GM18502 (cell line): ENCODE measurements at regions not wholly inside any gene's neighbourhood (a gene's known extent, or its start where the extent isn't known, plus 50 kb on each side); places are given as distances from the start of the nearest gene placed in this dataset.
"Not testable (repeated sequence)": the region's sequence is repeated elsewhere in the genome, so short reads cannot be mapped to it uniquely, and the experiment has no call there.

Experiments used
- ATAC-seq: cut with Tn5 transposase; IDR thresholded peaks from one replicate; pipeline ENCODE4 v1.9.1; 2021; ENCODE audit warnings: mild to moderate bottlenecking; ENCODE audit not compliant: unreplicated experiment, poor library complexity

DNA sequence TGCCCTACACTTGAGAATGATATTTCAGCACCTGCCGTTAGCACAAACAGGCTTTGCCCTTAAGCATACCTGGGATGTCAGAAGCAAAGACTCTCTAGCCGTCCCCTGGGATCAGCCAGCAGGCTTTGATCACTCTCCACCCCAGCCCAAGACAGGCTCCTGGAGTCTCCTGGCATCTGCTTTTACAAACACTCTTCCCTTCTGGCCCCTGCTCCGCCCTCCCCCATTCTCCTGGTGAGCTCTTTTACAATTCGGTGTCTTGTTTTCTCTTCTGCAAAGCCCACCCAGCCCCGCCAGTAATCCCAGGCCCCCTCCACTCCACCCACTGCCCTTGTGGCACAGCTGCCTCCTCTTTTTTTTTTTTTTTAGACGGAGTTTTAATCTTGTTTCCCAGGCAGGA, 50.4 kb downstream of the KATNIP start:
- no peak for ATAC-seq

DNA sequence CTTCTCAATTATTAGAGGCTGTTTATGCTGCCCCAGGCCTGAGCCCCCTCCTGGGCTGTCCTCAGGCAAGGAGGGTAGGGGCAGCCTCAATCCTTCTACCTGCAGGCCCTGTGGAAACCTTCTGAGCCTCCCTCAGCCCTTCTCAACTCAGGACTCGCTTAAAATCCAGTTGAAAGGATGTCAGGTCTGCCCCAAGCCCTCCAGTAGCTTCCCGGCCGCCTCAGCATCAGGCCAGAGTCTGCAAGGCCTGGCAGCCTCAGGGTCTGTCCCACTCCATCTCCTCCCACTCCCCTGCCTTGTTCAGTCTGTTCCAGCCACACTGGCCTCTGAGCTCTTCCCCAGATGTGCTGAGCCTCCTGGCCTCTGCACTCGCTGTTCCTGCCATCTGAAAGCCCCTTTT, 52.2 kb downstream of the KATNIP start:
- ATAC-seq: no peak

DNA sequence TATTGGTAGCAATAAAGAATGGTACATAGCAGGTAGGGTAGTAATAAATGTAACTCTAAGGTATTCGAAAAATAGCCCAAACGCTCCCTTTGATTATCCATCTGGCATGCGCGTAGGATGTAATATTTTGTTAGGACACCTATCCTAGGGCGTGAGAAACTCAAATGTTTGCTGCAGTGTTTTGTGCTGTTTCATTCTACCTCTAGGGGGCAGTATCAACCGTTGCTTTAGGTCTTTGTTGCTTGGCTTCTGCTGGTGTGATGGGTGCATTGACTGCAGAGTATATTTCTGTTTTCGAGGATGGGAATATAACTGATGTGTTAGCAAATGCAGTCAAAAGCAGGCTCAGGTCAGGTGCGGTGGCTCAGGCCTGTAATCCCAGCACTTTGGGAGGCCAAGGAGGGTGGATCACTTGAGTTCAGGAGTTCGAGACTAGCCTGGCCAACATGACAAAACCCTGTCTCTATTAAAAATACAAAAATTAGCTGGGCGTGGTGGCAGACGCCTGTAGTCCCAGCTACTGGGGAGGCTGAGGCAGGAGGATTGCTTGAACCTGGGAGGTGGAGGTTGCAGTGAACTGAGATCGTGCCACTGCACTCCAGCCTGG, 55.7 kb downstream of the KATNIP start:
- not testable (repeated sequence) for ATAC-seq

DNA sequence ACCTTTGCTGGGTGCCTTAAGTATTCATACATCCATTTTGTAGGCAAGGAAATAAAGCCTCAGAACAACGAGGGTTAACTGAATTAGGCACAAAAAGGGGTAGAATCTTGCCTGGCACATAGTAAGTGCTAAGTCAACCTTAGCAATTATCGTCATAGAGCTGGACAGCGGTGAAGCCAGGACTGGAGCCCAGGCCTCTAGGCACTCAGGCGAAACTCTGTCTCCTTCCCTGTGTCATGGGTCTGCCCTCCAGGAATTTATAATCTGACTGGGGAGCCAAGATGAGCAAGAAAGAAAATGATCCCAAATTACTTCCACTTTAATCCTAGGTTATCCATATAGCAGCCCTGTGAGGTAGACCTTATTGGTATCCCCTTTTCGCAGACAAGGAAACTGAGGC, 61.4 kb downstream of the KATNIP start:
- no peak for ATAC-seq

DNA sequence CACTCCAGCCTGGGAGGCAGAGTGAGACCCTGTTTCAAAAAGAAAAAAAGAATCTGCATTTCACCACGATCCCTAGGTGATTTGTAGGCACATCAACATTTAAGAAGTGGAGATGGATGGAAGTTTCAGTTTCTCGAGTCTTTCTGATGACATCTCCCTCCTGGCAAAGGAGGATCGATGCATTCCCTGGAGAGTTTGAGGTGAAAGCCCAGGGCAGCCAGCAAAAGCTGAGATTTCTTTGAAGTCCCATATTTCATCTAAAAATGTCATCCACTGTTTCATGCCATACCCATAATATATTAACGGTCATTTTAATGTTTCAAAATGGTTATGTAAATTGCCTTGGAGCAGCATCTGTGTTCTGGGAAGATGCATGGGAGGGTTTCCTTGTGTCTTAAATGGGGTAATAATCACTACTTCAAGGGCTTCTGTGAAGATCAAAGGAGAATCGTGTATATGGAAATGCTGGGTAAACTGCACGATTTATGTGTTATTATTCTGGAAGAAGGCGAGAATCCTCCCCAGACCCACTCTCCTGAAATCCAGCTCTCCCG, 63.4 kb downstream of the KATNIP start:
- ATAC-seq: no peak

DNA sequence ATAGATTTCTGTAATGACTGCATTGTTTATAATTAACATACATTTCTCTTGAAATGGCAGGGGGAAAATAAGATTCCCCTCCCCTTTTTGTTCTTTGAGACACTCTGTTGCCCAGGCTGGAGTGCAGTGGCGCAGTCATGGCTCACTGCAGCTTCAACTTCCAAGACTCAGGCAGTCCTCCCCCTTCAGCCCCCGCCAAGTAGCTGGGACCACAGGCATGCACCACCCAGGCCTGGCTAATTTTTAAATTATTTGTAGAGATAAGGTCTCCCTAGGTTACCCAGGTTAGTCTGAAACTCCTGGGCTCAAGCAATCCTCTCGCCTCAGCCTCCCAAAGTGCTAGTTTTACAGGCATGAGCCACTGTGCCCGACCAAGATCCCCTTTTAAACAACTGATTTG, 67.7 kb downstream of the KATNIP start:
- ATAC-seq: no peak

DNA sequence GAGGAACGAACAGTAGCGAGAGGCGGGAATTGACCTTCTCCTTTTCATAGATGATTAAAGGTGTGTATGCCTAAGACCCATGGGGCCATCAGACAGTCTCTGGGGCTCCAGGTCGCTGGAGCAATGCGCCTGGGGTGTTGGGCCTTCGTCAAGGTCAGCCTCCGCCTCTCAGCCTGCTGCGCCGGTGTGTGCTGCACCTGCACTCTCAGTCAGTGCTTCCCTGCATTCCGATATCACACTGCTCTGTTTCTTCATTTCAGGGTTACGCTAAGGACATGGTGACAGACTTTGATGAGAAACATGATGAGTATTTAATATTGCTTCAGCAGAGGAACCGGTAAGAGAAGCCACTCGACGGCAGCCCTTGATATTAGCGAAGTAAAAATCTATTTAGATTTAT, 68.2 kb downstream of the KATNIP start:
- no peak for ATAC-seq

DNA sequence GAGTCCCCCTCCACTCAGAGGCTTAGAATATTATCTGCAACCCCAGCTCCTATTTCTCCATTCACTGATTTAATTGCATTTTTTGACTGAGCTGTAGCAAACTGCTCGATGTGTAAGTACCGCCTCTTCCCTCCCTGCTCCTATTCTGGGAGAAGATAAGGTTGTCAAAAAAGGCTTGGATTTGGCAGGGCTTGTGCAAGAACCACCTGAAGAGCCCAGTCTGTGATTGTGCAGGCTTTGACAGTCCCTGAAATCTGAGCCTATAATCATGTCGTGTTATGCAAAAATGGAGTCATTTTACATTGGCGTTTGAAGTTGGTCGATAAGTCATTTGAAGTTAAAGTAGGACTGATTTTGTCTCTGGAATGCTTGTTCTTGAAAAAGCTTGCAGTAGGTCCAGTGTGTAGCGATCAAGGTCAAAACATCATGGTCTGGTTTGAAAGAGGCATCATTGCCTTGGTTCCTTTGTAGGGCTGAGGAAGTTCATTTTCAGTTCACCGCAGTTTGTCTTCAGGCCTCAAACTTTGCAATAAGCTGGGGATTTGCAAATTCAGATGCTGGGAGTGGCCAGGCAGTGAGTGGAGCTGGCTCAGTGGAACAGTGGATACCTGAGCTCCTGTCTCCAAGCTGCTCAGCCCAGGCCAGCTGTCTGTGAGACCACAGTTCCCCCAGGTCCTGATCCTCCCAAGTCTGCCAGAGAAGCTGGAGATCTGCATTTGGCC, 68.8 kb downstream of the KATNIP start:
- ATAC-seq: no peak

DNA sequence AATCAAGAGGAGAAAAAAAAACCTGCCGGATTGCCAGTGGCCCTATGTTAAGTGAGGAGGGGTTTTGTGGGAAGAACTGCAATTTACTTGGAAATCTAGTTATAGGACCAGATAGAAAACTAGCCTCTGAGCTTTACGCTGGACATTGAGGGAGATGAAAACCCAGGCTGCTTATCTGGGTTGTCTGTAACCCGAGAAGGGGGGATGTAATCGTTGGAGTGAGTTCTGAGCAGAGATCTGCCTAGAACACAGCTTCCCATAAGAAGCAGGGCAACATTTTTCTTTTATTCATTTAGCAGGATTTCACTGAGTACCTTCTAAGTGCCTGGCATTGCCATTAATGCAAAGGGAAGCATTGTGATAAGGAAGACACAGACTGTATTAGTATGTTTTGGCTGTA, 70.6 kb downstream of the KATNIP start:
- no peak for ATAC-seq

DNA sequence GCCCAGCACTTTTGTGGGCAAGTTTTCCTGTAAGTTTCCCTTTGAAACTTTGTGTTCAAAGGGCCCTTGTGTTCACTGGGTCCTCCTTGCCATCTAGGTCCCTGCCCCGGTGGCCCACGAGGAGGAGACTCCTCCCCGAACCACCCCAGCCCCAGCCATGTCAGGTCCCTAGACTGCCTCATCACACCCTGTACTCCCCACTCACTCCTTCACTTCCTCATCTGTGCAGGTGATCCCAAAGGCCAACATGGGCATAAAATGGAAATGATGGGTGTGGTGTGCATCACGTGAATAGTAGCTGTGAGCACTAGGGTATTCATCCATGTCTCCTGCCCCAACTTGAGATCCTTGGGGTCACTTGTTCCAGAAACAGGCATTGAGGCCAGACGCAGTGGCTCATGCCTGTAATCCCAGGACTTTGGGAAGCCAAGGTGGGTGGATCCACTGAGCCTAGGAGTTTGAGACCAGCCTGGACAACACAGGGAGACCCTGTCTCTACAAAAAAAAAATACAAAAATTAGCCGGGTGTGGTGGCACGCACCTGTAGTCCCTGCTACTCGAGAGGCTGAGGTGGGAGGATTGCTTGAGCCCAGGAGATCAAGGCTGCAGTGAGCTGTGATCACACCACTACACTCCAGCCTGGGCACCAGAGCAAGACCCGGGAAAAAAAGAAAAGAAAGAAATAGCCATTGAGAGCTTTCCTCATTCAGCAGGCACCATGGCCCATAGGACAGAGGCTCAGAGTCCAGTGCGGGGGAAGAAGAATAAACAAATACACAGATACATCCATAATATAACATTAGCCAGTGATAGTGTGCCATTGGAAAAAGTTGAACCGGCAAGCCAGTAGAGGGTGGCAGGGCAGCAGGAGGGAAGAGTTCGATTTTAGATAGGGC, 74.5 kb downstream of the KATNIP start:
- ATAC-seq: no peak

DNA sequence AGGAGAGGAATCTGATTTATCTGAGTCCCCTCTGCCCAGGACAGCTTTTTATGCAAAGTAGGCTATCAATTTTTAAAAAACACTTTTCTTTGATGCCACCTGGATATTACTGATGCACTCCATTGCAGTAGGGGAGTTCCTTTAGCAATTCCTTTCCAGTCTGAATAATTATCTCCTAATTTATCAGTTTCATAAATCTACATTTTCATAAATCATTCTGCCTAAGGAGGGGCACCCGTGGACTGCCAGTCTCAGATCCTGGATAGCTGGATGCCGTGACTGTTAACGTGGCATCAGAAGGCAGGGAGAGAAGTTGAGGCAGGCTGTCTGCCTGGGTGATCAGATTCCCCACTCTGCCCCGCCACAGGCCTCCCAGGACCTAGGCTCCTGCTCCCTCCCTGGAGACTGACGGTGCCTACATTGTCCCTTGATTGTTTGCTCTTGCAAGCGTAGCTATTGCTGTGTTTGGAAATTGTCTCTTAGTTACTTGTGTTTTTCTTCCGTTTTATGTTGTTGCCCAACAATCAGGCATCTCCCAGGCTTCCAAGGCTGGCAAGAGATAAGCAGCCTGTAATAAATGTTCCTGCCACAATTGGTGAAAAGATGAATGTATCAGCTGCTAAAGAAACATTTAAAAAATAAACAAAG, 75.2 kb downstream of the KATNIP start:
- no peak for ATAC-seq

DNA sequence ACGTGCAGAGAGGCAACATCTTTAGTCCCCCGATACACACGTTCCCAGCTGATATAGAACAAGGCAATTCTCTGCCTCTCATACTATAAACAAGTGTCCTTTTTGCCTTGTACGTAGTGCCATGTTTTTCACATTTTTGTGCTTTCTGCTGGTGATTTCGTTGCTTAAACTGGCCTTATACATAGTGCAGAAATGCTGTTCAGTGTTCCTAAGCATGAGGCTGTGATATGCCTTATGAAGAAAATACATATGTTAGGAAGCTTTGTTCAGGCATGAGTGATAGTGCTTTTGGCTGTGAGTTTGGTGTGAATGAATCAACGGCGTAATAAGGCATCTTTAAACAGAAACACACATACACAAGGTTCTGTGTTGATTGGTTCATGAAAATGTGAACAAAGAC, 77.2 kb downstream of the KATNIP start:
- no peak for ATAC-seq

DNA sequence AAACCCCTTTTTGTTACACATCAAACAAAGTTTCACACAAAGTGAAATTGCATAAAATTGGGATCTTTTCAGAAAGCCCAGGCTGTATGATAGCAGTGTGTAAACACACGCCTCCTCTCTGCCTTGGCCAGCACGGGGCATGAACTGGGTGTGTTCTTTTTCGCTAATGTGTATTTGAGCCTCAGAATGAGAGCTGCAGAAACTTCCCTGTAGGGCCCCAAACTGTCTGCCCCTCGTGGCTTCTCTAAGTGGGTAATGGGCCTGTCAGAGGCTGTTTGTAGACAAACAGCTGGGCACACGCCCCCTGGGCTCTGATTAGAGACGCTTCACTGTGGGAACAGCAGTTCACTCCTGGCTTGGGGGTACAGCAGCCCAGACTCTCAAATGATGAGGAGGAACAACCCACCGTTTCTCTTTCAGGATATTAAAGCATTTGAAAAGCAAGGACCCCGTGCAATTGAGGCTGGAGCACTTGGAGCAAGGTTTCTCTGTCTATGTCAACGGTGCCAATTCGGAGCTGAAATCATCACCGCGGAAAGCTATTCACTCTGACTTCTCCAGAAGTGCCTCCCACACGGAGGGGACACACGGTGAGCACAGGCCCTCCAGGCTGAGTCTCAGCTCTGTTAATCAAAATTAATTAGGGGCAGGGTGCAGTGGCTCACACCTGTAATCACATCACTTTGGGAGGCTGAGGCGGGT, 78.4 kb downstream of the KATNIP start:
- no peak for ATAC-seq

DNA sequence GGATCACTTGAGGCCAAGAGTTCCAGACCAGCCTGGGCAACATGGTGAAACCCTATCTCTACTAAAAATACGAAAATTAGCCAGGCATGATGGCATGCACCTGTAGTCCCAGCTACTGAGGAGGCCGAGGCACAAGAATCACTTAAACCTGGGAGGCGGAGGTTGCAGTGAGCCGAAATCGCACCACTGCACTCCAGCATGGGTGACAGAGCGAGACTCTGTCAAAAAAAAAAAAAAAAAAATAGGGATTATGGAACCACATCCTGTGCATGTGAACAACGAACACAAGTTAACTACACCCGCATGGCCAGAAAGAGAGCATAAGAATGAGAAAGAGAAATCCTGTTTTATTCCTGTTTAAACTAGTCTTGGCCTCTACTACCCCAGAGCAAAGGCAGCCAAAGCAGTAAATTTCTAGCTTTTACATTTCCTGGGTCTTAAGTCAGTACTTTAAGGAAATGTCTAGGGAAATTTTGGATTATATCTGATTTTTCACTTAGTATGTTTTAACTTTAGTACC, 79.1 kb downstream of the KATNIP start:
- ATAC-seq: not testable (repeated sequence)

DNA sequence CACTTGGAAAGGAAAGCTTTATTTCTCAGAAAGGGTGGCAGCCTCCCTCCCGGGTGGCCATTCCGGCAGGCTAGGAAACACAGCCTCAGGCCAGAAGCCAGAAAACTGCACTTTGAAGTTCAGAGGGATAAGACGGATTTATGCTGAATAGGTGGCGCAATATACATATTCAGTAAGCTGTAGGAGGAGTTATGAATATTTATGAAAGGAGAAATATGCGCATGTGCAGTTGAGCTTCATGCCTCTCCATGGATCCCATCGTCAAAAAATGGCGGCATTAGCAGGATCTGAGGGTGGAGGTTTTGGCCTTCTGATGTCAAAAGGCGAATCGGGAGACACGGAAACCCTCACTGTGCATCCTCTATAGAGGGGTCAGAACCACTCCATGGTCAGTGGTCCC, 82.3 kb downstream of the KATNIP start:
- no peak for ATAC-seq

DNA sequence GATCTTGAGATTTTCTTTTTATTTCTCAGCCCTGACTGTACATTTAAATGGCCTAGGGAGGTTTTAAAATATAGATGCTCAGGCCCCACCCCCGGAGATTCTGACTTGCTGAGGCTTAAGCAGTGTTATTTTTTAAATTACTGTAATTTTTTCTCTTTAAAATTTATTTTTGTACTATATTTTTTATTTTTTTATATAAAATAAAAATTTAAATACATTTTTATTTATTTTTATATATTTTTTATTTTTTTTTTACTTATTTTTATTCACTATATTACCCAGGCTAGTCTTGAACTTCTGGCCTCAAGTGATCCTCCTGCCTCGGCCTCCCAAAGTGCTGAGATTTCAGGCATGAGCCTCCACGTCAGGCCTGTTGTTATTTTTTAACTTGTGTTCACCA, 83.3 kb downstream of the KATNIP start:
- no peak for ATAC-seq

DNA sequence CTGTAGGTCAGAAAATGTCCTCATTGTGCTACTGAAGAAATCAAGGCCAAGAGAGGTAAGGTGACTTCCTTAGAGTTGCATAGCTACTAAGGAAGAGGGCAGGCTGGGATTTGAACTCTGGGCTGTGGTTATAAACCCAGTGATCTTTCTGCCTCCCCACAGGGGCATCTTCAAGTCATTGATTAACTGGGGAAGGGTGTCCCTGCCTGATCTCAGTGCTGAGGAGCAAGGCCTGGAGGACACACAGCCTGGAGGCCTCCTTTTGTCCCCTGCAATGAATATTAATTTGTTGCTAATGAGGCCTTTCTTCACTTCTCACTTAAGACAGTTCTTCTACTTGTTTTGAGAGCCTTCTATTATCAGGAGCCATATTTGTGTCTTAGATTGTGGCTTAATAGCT, 83.8 kb downstream of the KATNIP start:
- ATAC-seq: no peak

DNA sequence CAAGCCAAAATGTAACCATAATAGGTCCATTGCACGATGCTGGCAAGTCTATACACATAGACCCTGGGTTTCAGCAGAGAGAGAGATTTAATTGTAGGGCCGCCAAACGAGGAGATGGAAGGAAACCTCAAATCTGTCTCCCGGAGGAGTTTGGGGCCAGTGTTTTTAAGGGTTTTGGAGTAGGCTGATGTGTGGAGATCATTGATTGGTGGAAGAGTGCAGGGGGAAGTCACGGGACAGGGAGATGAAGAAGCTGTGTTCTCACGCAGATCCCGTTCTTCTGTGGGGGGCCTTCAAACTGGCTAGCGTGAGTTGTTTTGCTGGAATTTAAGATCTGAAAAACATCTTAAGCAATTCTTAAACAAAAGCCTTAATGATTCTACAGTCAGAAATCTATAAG, 84.8 kb downstream of the KATNIP start:
- no peak for ATAC-seq

DNA sequence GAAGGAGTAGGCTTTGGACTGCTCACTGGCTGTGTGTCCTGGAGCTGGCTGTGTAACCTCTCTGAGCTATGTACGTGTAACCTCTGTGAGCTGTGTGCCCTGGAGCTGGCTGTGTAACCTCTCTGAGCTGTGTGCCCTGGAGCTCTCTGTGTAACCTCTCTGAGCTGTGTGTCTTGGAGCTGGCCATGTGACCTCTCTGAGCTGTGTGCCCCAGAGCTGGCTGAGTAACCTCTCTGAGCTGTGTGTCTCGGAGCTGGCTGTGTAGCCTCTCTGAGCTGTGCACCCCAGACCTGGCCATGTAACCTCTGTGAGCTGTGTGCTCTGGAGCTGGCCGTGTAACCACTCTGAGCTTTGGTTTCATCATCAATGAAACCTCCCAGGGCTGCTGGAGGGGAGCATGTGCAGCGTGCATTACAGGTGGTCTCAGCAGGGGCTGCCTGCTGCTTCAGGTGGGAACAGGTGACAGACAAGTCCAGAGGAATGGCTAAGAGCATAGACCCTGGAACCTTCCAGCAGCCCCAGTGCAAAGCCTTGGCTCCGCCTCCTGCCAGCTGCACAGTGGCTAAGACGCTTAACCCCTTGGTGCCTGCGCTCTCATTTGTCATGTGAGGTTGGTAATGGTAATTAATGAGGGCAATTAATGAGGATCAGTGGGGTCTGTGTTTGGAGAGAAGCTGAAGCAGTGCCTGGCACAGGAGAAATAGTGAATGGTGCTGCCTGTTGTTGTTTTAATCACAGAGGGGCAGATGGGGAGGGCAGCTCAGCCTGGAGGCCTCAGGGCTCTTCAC, 86.7 kb downstream of the KATNIP start:
- no peak for ATAC-seq
